ENCODE measurements at regions not wholly inside any gene's neighbourhood (a gene's known extent, or its start where the extent isn't known, plus 50 kb on each side); places are given as distances from the start of the nearest gene placed in this dataset.

DNA sequence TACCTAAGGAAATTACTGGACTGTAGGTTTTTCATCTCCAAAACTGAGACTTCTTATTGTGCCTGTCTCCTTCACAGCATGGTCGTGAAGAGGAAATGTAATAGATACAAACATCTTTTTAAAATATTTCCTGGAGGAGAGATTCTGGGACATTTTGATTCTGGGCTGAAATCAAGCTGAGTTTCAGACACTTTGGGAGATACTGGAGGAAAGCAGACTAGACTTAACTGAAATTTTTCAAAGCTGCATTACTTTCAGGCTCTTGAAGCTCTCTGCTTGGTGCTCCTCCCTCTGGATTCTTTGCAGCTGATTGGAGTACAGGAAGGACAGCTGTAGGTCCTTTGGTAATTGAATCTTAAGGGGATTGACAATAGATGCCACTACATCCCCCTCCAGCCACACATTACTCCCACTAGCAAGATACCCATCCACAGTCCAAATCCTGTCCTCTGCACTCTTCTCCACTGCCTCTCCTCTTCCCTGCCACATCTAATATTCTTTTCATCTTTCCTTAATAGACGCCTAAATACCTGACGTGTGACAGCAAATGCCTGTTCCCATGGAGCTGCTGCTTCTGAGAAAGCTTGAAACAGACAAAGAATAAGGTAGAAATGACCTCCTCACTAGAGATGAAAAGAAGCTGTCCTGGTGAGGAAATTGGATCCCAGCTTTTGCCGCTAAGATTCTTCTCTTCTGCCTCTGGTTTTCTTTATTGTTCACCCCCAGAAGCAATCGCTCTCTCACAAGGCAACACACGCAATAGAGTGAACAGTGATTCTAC, 111.5 kb upstream of the PHYHIPL start:
- H3K4me1 ChIP-seq (ENCODE audit: control insufficient read depth, insufficient read depth, low read length), result no peaks in the 10 kb centered on the region
- no peaks in the 10 kb centered on the region for H3K9me3 ChIP-seq (ENCODE audit: control insufficient read depth, insufficient read depth, low read length)
- no peak overlapping the region for H3K4me2 ChIP-seq (ENCODE audit: low read depth, low read length)
- no peak for TF ChIP-seq SMC3 (IDR thresholded peaks at IDR 0.05; ENCODE audit: low read depth, low read length)
- no peak for TF ChIP-seq CHD1 (IDR thresholded peaks at IDR 0.05; ENCODE audit: low read depth, low read length)
- TF ChIP-seq, protein P1, sequence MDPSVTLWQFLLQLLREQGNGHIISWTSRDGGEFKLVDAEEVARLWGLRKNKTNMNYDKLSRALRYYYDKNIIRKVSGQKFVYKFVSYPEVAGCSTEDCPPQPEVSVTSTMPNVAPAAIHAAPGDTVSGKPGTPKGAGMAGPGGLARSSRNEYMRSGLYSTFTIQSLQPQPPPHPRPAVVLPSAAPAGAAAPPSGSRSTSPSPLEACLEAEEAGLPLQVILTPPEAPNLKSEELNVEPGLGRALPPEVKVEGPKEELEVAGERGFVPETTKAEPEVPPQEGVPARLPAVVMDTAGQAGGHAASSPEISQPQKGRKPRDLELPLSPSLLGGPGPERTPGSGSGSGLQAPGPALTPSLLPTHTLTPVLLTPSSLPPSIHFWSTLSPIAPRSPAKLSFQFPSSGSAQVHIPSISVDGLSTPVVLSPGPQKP (IDR thresholded peaks at IDR 0.05; ENCODE audit: borderline replicate concordance, low read depth, low read length), result no peak
- TF ChIP-seq CEBPB (IDR thresholded peaks at IDR 0.05; ENCODE audit: low read depth, low read length), result no peak
- TF ChIP-seq BHLHE40 (IDR thresholded peaks at IDR 0.05; ENCODE audit: low read depth, low read length), result no peak
- no peak for TF ChIP-seq RAD21 (IDR thresholded peaks at IDR 0.05; ENCODE audit: low read length)
- TF ChIP-seq FOS (IDR thresholded peaks at IDR 0.05; ENCODE audit: low read depth, low read length), result no peak
- TF ChIP-seq MAZ (IDR thresholded peaks at IDR 0.05; ENCODE audit: borderline replicate concordance, low read depth, low read length), result no peak
- no peak for TF ChIP-seq POLR2A (IDR thresholded peaks at IDR 0.05; ENCODE audit: low read depth, low read length)
- TF ChIP-seq, protein P2, sequence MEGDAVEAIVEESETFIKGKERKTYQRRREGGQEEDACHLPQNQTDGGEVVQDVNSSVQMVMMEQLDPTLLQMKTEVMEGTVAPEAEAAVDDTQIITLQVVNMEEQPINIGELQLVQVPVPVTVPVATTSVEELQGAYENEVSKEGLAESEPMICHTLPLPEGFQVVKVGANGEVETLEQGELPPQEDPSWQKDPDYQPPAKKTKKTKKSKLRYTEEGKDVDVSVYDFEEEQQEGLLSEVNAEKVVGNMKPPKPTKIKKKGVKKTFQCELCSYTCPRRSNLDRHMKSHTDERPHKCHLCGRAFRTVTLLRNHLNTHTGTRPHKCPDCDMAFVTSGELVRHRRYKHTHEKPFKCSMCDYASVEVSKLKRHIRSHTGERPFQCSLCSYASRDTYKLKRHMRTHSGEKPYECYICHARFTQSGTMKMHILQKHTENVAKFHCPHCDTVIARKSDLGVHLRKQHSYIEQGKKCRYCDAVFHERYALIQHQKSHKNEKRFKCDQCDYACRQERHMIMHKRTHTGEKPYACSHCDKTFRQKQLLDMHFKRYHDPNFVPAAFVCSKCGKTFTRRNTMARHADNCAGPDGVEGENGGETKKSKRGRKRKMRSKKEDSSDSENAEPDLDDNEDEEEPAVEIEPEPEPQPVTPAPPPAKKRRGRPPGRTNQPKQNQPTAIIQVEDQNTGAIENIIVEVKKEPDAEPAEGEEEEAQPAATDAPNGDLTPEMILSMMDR (conservative IDR thresholded peaks at IDR 0.05; ENCODE audit: low read depth, low read length), result no peak
- no peak for TF ChIP-seq MAFK (IDR thresholded peaks at IDR 0.05; ENCODE audit: low read depth, low read length)
- no peak overlapping the region for H3K56ac ChIP-seq (ENCODE audit: extremely low read depth, insufficient read depth, low read length)
- no peak overlapping the region for H2AK5ac ChIP-seq (ENCODE audit: low read depth, low read length)
- H3K36me3 ChIP-seq (ENCODE audit: control insufficient read depth, insufficient read depth, low read length), result no peaks in the 10 kb centered on the region
- ChIA-PET POLR2A (ENCODE audit: unreplicated experiment) (no interaction called here), CTCF (interaction anchor here (1.0 kb wide), 1 partner anchor 15 kb away, joined by 3 read pairs; no protein-coding TSS in a partner anchor)
- H3K4ac ChIP-seq (ENCODE audit: low read depth, low read length), result no peak overlapping the region
- peaks cover 8% of the 10 kb centered on the region; the same call in 1 of the 2 replicates for H3K27me3 ChIP-seq (ENCODE audit: control insufficient read depth, insufficient read depth, low read length)
- no peak overlapping the region for H3K14ac ChIP-seq (replicated peaks; ENCODE audit: low read depth, low read length)
- 100% methylated on average over 2 of the region's 6 CpGs; no CpG with 5 or more reads in 1 of the 2 experiments for whole genome bisulfite sequencing, 2 experiments (ENCODE audit: extremely low coverage in 2 of 2, insufficient read length in 1 of 2)
- no peak overlapping the region for H2BK120ac ChIP-seq (ENCODE audit: low read depth, low read length)
- no peak overlapping the region for H2AK9ac ChIP-seq (replicated peaks; ENCODE audit: low read depth, low read length, poor library complexity)
- no peak overlapping the region for H2BK20ac ChIP-seq (ENCODE audit: low read depth, low read length)
- no peak for DNase-seq
- no peak overlapping the region for H2AFZ ChIP-seq (replicated peaks; ENCODE audit: low read length, poor library complexity)
- ATAC-seq (ENCODE audit: low read depth), result no peak
- no peaks in the 10 kb centered on the region for H4K20me1 ChIP-seq (ENCODE audit: insufficient read depth, low read length)
- intact Hi-C loops (cut with micrococcal nuclease), result no loop called here
- H3K79me1 ChIP-seq (ENCODE audit: low read depth in 1 of 2, low read length in 2 of 2), result no peaks in the 10 kb centered on the region
- H4K5ac ChIP-seq (ENCODE audit: low read depth, low read length), result no peak overlapping the region
- H3K4me3 ChIP-seq (ENCODE audit: insufficient read depth, low read depth, low read length), result no peak overlapping the region
- no peak overlapping the region for H4K8ac ChIP-seq (ENCODE audit: low read depth in 2 of 2, low read length in 2 of 2)
- dilution Hi-C loops (cut with HindIII; ENCODE audit: low sequenced_read_pairs, unreplicated experiment), result no loop called here
- no peak overlapping the region for H4K91ac ChIP-seq (ENCODE audit: insufficient read depth, low read depth, low read length)
- H2BK5ac ChIP-seq (ENCODE audit: low read depth, low read length, poor library complexity, severe bottlenecking), result no peak overlapping the region
- in situ Hi-C loops (cut with MboI; ENCODE audit: low sequenced_read_pairs), result no loop called here
- H2BK15ac ChIP-seq (ENCODE audit: low read depth, low read length), result no peak overlapping the region
- H3K9me1 ChIP-seq (ENCODE audit: insufficient read depth, low read length), result no peaks in the 10 kb centered on the region
- no peak overlapping the region for H3K23ac ChIP-seq (ENCODE audit: low read depth, low read length)
- BruUV-seq (replicated peaks), result no TSS peak
- no peak overlapping the region for H3K18ac ChIP-seq (ENCODE audit: low read depth, low read length)
- no peak overlapping the region for H3K9ac ChIP-seq (ENCODE audit: low read depth, low read length)
- no peak overlapping the region for H3K27ac ChIP-seq (ENCODE audit: insufficient read depth, low read length)
